ENCODE measurements at regions not wholly inside any gene's neighbourhood (a gene's known extent, or its start where the extent isn't known, plus 50 kb on each side); places are given as distances from the start of the nearest gene placed in this dataset.

DNA sequence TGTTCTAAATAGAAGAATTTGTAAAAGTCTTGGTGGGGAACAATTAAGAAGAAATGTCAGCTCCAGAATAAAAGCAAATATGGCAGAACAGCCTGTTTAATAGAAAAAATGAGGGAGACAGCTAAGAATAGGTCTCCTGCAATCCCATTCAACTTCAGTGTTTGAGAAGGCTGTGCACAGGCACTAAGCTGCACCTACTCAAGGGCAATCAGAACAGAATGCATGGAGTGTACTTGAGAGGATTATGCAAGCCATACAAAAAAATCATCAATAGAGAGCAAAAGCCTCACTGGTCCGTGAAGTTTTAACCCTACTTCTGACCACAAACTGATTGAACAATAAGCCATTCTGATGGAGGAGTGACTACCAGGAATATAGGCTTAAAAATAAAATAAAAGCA lies 690.7 kb upstream of the PCDH15 start:
- H3K4me3 ChIP-seq (ENCODE audit: low read depth, low read length): no peak overlapping the region
- no peaks in the 10 kb centered on the region for H3K36me3 ChIP-seq (replicated peaks)
- no peak for DNase-seq
- TF ChIP-seq, protein P1, sequence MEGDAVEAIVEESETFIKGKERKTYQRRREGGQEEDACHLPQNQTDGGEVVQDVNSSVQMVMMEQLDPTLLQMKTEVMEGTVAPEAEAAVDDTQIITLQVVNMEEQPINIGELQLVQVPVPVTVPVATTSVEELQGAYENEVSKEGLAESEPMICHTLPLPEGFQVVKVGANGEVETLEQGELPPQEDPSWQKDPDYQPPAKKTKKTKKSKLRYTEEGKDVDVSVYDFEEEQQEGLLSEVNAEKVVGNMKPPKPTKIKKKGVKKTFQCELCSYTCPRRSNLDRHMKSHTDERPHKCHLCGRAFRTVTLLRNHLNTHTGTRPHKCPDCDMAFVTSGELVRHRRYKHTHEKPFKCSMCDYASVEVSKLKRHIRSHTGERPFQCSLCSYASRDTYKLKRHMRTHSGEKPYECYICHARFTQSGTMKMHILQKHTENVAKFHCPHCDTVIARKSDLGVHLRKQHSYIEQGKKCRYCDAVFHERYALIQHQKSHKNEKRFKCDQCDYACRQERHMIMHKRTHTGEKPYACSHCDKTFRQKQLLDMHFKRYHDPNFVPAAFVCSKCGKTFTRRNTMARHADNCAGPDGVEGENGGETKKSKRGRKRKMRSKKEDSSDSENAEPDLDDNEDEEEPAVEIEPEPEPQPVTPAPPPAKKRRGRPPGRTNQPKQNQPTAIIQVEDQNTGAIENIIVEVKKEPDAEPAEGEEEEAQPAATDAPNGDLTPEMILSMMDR (IDR thresholded peaks at IDR 0.05; ENCODE audit: low read depth, low read length, missing control alignments): no peak
- no peak overlapping the region for H3K27ac ChIP-seq
- no peaks in the 10 kb centered on the region for H3K27me3 ChIP-seq (replicated peaks)
- in situ Hi-C loops (cut with HindIII; ENCODE audit: low pct_ligation_motif_present, low sequenced_read_pairs): no loop called here

DNA sequence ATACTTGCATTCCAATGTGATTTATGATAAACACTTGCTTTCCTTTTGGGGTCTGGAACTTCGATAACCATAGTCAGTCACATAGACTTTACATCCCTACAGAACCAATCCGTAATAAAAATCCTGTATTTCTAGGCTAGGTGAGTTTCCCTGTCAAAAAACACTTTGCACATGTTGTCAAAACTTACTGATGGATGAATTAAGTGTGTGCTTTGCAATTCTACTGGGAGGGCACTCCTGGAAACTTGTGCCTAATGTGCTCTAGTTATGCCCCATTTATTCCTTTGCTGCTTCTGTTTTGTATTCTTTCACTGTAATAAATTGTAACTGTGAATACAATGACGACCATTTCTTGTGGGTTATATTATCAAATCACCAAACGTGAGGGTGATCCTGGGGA lies 684.8 kb upstream of the PCDH15 start:
- no peak overlapping the region for H3K27ac ChIP-seq
- H3K36me3 ChIP-seq (replicated peaks): no peaks in the 10 kb centered on the region
- DNase-seq: no peak
- H3K4me3 ChIP-seq (ENCODE audit: low read depth, low read length): no peak overlapping the region
- TF ChIP-seq, protein P1 (IDR thresholded peaks at IDR 0.05; ENCODE audit: low read depth, low read length, missing control alignments): no peak
- H3K27me3 ChIP-seq (replicated peaks): no peaks in the 10 kb centered on the region
- in situ Hi-C loops (cut with HindIII; ENCODE audit: low pct_ligation_motif_present, low sequenced_read_pairs): no loop called here

DNA sequence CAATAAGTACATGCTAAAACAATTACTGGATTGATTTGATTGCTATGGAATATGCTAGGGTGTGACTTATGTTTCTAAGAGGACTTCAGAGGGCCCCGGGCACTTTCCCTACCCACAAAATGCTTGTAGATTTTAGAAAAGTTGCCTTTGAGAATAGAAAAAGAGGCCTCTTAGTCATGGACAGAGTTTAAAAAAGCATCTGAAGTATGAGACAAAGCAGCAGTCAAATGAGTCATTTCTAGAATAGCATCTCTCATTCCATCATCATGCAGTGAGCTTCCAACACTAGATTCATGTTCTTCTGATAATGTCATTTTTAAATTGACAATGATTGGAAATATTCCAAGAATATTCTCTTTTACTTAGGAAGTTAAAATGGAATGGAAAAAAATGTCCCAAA lies 675.1 kb upstream of the PCDH15 start:
- no peak for DNase-seq
- no peak overlapping the region for H3K4me3 ChIP-seq (ENCODE audit: low read depth, low read length)
- in situ Hi-C loops (cut with HindIII; ENCODE audit: low pct_ligation_motif_present, low sequenced_read_pairs): no loop called here
- H3K27me3 ChIP-seq (replicated peaks): no peaks in the 10 kb centered on the region
- no peak overlapping the region for H3K27ac ChIP-seq
- TF ChIP-seq, protein P1 (IDR thresholded peaks at IDR 0.05; ENCODE audit: low read depth, low read length, missing control alignments): no peak
- H3K36me3 ChIP-seq (replicated peaks): no peaks in the 10 kb centered on the region

DNA sequence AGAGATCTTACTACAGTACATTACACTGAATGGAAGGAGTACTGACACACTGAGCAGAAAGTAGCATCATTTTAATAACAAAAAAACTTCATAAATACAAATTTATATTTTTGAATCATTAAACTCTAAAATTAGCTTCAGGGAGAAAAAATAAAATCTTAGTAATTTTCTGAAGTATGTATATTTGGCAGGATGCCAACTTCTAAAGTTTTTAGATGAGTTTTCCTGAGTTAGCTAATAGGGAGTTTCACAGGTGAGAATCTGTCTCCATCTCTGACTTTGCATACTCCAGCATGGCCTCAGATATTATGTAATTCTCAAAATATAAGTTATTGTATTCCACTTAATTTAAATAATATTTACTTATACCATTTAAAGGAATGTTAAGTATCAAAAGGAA lies 673.2 kb upstream of the PCDH15 start:
- in situ Hi-C loops (cut with HindIII; ENCODE audit: low pct_ligation_motif_present, low sequenced_read_pairs): no loop called here
- H3K4me3 ChIP-seq (ENCODE audit: low read depth, low read length): no peak overlapping the region
- TF ChIP-seq, protein P1 (IDR thresholded peaks at IDR 0.05; ENCODE audit: low read depth, low read length, missing control alignments): no peak
- no peaks in the 10 kb centered on the region for H3K36me3 ChIP-seq (replicated peaks)
- no peaks in the 10 kb centered on the region for H3K27me3 ChIP-seq (replicated peaks)
- no peak overlapping the region for H3K27ac ChIP-seq
- no peak for DNase-seq

DNA sequence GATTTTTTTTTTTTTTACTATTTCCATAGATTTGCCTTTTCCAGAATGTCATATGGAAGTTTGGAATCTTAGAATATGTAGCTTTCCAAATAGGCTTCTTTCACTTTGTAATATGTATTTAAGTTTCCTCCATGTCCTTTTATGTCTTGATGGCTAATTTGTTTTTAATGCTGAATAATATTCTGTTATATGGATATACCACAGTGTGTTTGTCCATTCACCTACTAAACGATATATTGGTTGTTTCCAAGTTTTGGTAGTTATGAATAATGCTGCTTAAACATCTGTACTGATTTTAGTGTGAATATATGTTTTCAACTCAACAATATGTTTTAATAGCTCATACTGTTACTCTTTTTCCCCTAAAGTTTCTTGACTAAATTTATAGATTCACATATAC lies 669.8 kb upstream of the PCDH15 start:
- no peak overlapping the region for H3K4me3 ChIP-seq (ENCODE audit: low read depth, low read length)
- no peaks in the 10 kb centered on the region for H3K27me3 ChIP-seq (replicated peaks)
- in situ Hi-C loops (cut with HindIII; ENCODE audit: low pct_ligation_motif_present, low sequenced_read_pairs): no loop called here
- DNase-seq: no peak
- TF ChIP-seq, protein P1 (IDR thresholded peaks at IDR 0.05; ENCODE audit: low read depth, low read length, missing control alignments): no peak
- no peak overlapping the region for H3K27ac ChIP-seq
- H3K36me3 ChIP-seq (replicated peaks): no peaks in the 10 kb centered on the region

DNA sequence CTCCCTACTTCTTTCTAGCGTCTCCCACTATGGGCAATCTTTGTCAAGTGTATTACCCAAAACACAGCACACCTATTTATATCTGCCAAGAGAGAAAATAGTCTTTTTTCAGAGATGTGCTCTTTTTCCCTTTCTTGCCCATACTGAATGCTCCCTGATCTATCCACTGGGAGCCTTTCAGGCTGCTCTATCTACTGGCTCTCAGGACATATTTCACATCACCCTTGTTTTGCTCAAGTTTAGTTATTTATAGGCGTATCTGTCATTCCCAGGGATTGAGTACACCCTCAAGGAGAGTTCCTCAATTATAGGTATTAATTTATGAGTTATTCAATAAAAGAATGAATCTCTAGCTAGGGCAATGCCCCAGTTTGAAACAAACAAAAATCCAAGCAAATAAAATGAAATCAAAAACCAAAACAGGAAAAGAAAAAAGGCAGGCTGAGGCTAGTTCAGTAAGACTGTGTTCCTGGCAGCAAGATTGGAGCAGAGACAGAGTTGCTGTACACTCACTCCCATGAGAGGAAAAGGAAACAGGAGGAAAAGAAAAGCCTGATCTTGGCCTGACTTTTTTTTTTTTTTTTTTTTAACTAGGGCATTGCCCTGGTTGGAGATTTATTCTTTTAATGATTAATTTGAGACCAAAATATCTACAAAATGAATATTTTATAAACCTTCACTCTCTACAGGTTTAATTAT lies 665.9 kb upstream of the PCDH15 start:
- Histone ChIP-seq H3K4me3 (ENCODE audit: low read depth, low read length) (no peak overlapping the region), H3K27ac (no peak overlapping the region), H3K27me3 (replicated peaks) (no peaks in the 10 kb centered on the region), H3K36me3 (replicated peaks) (no peaks in the 10 kb centered on the region)
- TF ChIP-seq, protein P1 (IDR thresholded peaks at IDR 0.05; ENCODE audit: low read depth, low read length, missing control alignments): no peak
- in situ Hi-C loops (cut with HindIII; ENCODE audit: low pct_ligation_motif_present, low sequenced_read_pairs): no loop called here
- DNase-seq: no peak

Data from brain microvascular endothelial cell (primary cell).